Mesendoderm (in vitro differentiated cells): ENCODE measurements at regions not wholly inside any gene's neighbourhood (a gene's known extent, or its start where the extent isn't known, plus 50 kb on each side); places are given as distances from the start of the nearest gene placed in this dataset.

Experiments used
- DNase-seq: peaks from one replicate; pipeline ENCODE4 v3.0.0; 2013
- H2AK5ac ChIP-seq: 2 replicates; pipeline ENCODE4 v1.6.1; 2013; ENCODE audit warnings: low read length, inconsistent platforms
- H2BK120ac ChIP-seq: 2 replicates; pipeline ENCODE4 v1.6.1; 2013; ENCODE audit warnings: low read depth, mild to moderate bottlenecking, low read length, moderate library complexity, mixed read lengths
- H2BK15ac ChIP-seq: replicated peaks from 2 replicates; pipeline ENCODE4 v1.6.1; 2013; ENCODE audit warnings: low read depth, mild to moderate bottlenecking, moderate library complexity
- H2BK5ac ChIP-seq: 2 replicates; pipeline ENCODE4 v1.6.1; 2013; ENCODE audit warnings: low read length, inconsistent platforms
- H3K18ac ChIP-seq: 2 replicates; pipeline ENCODE4 v1.6.1; 2013; ENCODE audit warnings: mild to moderate bottlenecking, low read length, mixed read lengths
- H3K23ac ChIP-seq: one replicate; pipeline ENCODE4 v1.6.1; 2013; ENCODE audit warnings: low read length
- H3K27ac ChIP-seq: 2 replicates; pipeline ENCODE4 v1.5.1; 2013; ENCODE audit warnings: low read depth, mild to moderate bottlenecking, inconsistent platforms, low read length, moderate library complexity
- H3K27me3 ChIP-seq: 2 replicates; pipeline ENCODE4 v1.6.1; 2013; ENCODE audit warnings: low read length, control low read depth, mild to moderate bottlenecking, inconsistent platforms; ENCODE audit not compliant: insufficient read depth, poor library complexity
- H3K36me3 ChIP-seq: 2 replicates; pipeline ENCODE4 v1.6.1; 2013; ENCODE audit warnings: low read length, inconsistent platforms; ENCODE audit not compliant: control insufficient read depth, insufficient read depth
- H3K4ac ChIP-seq: one replicate; pipeline ENCODE4 v1.6.1; 2013; ENCODE audit warnings: low read depth, mild to moderate bottlenecking, low read length, moderate library complexity
- H3K4me1 ChIP-seq: 2 replicates; pipeline ENCODE4 v1.6.1; 2013; ENCODE audit warnings: low read depth, low read length, inconsistent platforms; ENCODE audit not compliant: control insufficient read depth
- H3K4me2 ChIP-seq: 2 replicates; pipeline ENCODE4 v1.6.1; 2013; ENCODE audit warnings: low read length
- H3K4me3 ChIP-seq: 2 replicates; pipeline ENCODE4 v1.5.1; 2013; ENCODE audit warnings: mild to moderate bottlenecking, low read length
- H3K56ac ChIP-seq: one replicate; pipeline ENCODE4 v1.6.1; 2013; ENCODE audit warnings: low read length
- H3K79me1 ChIP-seq: 2 replicates; pipeline ENCODE4 v1.6.1; 2013; ENCODE audit warnings: low read length, inconsistent platforms
- H3K79me2 ChIP-seq: 2 replicates; pipeline ENCODE4 v1.6.1; 2013; ENCODE audit warnings: mild to moderate bottlenecking, low read length; ENCODE audit not compliant: control insufficient read depth, insufficient read depth
- H3K9ac ChIP-seq: 2 replicates; pipeline ENCODE4 v1.6.1; 2013; ENCODE audit warnings: low read length, inconsistent platforms
- H4K5ac ChIP-seq: one replicate; pipeline ENCODE4 v1.6.1; 2013; ENCODE audit warnings: low read length
- H4K8ac ChIP-seq: one replicate; pipeline ENCODE4 v1.6.1; 2013; ENCODE audit warnings: low read depth, mild to moderate bottlenecking, control low read depth, low read length, moderate library complexity
- WGBS: extraction: QIAGEN DNeasy Blood & Tissue Kit; methylation state at CpG from one replicate; pipeline ENCODE4 v1.1.7; 2013; ENCODE audit warnings: low lambda C conversion rate, missing lambda C conversion rate; ENCODE audit not compliant: insufficient coverage; ENCODE audit errors: extremely low coverage; 5-methylcytosine and 5-hydroxymethylcytosine counted together

DNA sequence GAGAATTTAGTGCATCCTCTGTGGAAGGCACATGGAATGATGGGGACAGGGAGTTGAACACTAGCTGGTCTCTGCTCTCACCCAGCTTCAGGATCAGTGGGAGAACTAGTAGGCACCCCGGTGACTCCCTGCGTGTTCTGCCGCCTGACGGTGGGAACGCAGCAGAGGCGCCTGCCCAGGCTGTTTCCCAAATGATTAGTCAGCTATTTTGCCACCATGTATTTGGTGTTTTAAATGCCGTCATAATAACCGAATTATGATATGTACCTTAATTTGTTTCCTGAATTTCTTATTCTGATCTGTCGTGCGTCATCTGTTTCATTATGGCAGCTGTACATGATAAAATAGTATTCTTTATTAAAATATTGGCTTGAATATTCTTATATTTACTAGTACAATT is 115.9 kb upstream of the GJB6 start:
- no peaks in the 10 kb centered on the region for H3K79me2 ChIP-seq
- H3K4me2 ChIP-seq: no peak overlapping the region
- no peaks in the 10 kb centered on the region for H3K27me3 ChIP-seq
- H4K5ac ChIP-seq: no peak overlapping the region
- no peak overlapping the region for H3K9ac ChIP-seq
- no peak overlapping the region for H2AK5ac ChIP-seq
- no peak overlapping the region for H3K4me3 ChIP-seq
- H3K36me3 ChIP-seq: peaks cover 1% of the 10 kb centered on the region
- no peak overlapping the region for H3K18ac ChIP-seq
- H3K4ac ChIP-seq: no peak overlapping the region
- H2BK120ac ChIP-seq: no peak overlapping the region
- no peak overlapping the region for H3K56ac ChIP-seq
- WGBS: no CpG with 5 or more reads among the region's 10 CpGs
- no peak overlapping the region for H3K27ac ChIP-seq
- no peak overlapping the region for H3K23ac ChIP-seq
- no peak overlapping the region for H2BK15ac ChIP-seq
- H3K4me1 ChIP-seq: no peaks in the 10 kb centered on the region
- H2BK5ac ChIP-seq: no peak overlapping the region
- no peaks in the 10 kb centered on the region for H3K79me1 ChIP-seq
- no peak for DNase-seq
- no peak overlapping the region for H4K8ac ChIP-seq

DNA sequence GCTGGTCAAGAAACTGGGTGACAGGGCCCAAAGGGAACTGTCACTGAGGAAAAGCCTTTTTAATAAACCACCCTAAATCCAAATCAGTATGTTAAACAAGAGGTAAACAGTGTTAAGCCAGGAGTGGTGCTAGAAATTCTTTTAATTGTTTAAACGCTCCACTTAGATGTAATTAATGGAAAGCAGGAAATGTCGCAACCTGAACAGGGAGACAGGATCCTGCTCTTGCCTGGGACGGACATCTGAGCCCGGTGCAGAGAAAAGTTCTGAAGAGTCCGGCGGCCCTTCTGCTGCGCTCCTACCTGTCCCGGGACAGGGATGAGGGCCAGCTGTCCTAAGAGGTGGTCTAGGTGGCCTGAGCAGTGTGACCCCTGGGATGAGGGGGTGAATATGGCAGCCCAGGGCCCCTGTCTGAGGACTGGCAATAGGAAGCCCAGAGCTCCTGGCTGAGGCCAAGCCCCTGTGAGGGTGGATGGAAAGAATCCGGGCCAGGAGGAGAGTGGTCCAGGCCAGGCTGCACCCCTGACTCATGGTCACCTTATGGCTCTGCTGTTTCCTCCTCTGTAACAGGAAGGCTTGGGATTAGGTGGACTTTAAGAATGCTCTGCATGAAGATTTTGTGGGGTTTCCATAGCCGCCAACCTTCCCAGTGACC is 112.8 kb upstream of the GJB6 start:
- Histone ChIP-seq H3K79me1 (no peaks in the 10 kb centered on the region), H3K36me3 (peaks cover 1% of the 10 kb centered on the region), H2AK5ac (no peak overlapping the region), H4K5ac (no peak overlapping the region), H3K18ac (no peak overlapping the region), H3K4me2 (no peak overlapping the region), H4K8ac (no peak overlapping the region), H3K56ac (no peak overlapping the region), H3K79me2 (no peaks in the 10 kb centered on the region), H3K27me3 (no peaks in the 10 kb centered on the region), H3K27ac (no peak overlapping the region), H3K4me3 (no peak overlapping the region), H2BK15ac (no peak overlapping the region), H2BK120ac (no peak overlapping the region), H3K4me1 (no peaks in the 10 kb centered on the region), H3K4ac (no peak overlapping the region), H3K9ac (no peak overlapping the region), H2BK5ac (no peak overlapping the region), H3K23ac (no peak overlapping the region)
- DNase-seq: no peak
- no CpG with 5 or more reads among the region's 10 CpGs for WGBS

DNA sequence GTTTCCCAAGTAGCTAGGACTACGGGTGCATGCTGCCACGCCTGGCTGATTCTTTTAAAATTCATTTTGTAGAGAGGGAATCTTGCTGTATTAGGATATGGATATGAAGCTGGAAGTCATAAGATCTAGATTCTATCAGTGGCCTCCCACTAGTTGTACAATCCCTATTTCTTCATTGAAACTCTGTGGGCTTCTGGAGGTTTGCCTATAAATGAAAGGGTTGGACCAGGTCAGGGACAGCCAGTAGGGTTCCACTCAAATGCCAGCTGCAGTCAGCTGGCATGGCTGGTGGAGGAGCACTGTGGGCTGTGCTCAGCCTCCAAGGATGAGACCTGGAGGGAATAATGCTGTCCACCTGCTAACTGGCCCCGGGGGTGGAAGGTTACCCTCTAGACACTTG is 110.2 kb upstream of the GJB6 start:
- no peak overlapping the region for H3K4me2 ChIP-seq
- H3K4ac ChIP-seq: no peak overlapping the region

GRCh38 chr13:20340759-20341171 is 108.6 kb upstream of the GJB6 start:
- Histone ChIP-seq H2BK120ac (no peak overlapping the region), H3K56ac (no peak overlapping the region), H3K4ac (no peak overlapping the region), H3K27ac (no peak overlapping the region), H4K8ac (no peak overlapping the region), H3K9ac (no peak overlapping the region), H3K36me3 (no peaks in the 10 kb centered on the region), H2BK5ac (no peak overlapping the region), H3K79me1 (no peaks in the 10 kb centered on the region), H2BK15ac (no peak overlapping the region), H3K23ac (no peak overlapping the region), H4K5ac (no peak overlapping the region), H3K4me1 (no peaks in the 10 kb centered on the region), H3K27me3 (no peaks in the 10 kb centered on the region), H2AK5ac (no peak overlapping the region), H3K4me2 (no peak overlapping the region), H3K79me2 (no peaks in the 10 kb centered on the region), H3K4me3 (no peak overlapping the region), H3K18ac (no peak overlapping the region)
- WGBS: no CpG with 5 or more reads among the region's 10 CpGs
- DNase-seq: no peak

More for the DNA sequence above, 110.2 kb upstream of the GJB6 start:
- Histone ChIP-seq H3K79me2 (no peaks in the 10 kb centered on the region), H3K36me3 (no peaks in the 10 kb centered on the region), H3K9ac (no peak overlapping the region), H4K5ac (no peak overlapping the region), H3K79me1 (no peaks in the 10 kb centered on the region), H3K27ac (no peak overlapping the region), H3K27me3 (no peaks in the 10 kb centered on the region), H2BK120ac (no peak overlapping the region), H3K4me1 (no peaks in the 10 kb centered on the region), H4K8ac (no peak overlapping the region), H3K23ac (no peak overlapping the region), H3K18ac (no peak overlapping the region), H3K4me3 (no peak overlapping the region), H2BK15ac (no peak overlapping the region), H2BK5ac (no peak overlapping the region), H2AK5ac (no peak overlapping the region), H3K56ac (no peak overlapping the region)
- DNase-seq: no peak
- no CpG with 5 or more reads among the region's 3 CpGs for WGBS

DNA sequence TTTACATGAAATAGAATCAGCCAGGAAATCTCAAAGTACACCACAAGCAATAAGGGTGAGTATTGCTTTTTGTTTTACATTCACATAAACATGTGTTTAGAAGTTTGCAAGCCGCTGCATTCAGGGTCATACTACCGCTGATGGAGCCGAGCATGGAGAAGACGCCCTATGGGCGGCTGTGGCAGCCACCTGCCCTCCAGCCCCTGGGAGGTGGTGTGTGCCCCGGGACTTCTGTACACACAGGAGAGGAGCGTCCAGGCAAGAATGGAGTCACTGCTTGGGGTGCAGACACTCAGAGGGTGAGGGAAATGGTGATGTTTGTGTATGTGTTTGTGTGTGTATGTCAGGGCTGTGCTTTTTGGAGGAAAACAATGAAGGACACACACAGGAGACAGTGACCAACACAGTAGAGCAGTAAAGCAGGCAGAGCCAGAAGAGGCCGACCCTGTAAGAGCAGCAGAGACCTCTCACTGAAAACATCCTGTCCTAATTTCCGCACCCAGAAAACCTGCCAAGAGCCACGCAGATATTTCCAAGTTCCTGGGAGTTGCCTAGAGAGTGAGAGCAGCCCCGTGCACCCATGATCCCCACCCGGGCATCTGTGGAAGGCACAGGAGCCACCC is 108.1 kb upstream of the GJB6 start:
- H4K5ac ChIP-seq: no peak overlapping the region
- no peak overlapping the region for H4K8ac ChIP-seq
- no peak overlapping the region for H3K56ac ChIP-seq
- H3K23ac ChIP-seq: no peak overlapping the region
- no peaks in the 10 kb centered on the region for H3K4me1 ChIP-seq
- no peak overlapping the region for H3K9ac ChIP-seq
- no CpG with 5 or more reads among the region's 12 CpGs for WGBS
- no peak overlapping the region for H3K27ac ChIP-seq
- no peak overlapping the region for H2AK5ac ChIP-seq
- no peaks in the 10 kb centered on the region for H3K79me1 ChIP-seq
- no peak overlapping the region for H2BK120ac ChIP-seq
- H2BK5ac ChIP-seq: no peak overlapping the region
- H3K79me2 ChIP-seq: no peaks in the 10 kb centered on the region
- no peak overlapping the region for H3K4me3 ChIP-seq
- no peak for DNase-seq
- H3K4ac ChIP-seq: no peak overlapping the region
- H3K4me2 ChIP-seq: no peak overlapping the region
- no peak overlapping the region for H2BK15ac ChIP-seq
- H3K27me3 ChIP-seq: no peaks in the 10 kb centered on the region
- H3K18ac ChIP-seq: no peak overlapping the region
- no peaks in the 10 kb centered on the region for H3K36me3 ChIP-seq
